GM12873 (cell line): ENCODE measurements at regions not wholly inside any gene's neighbourhood (a gene's known extent, or its start where the extent isn't known, plus 50 kb on each side); places are given as distances from the start of the nearest gene placed in this dataset.

Experiments used
- TF ChIP-seq, protein P1 (sequence below): IDR thresholded peaks from 2 replicates; pipeline ENCODE4 v1.5.1; 2012; ENCODE audit warnings: low read depth, mild to moderate bottlenecking, moderate library complexity, low read length, control low read depth; ENCODE audit not compliant: insufficient read depth; ENCODE audit errors: missing control alignments

DNA sequence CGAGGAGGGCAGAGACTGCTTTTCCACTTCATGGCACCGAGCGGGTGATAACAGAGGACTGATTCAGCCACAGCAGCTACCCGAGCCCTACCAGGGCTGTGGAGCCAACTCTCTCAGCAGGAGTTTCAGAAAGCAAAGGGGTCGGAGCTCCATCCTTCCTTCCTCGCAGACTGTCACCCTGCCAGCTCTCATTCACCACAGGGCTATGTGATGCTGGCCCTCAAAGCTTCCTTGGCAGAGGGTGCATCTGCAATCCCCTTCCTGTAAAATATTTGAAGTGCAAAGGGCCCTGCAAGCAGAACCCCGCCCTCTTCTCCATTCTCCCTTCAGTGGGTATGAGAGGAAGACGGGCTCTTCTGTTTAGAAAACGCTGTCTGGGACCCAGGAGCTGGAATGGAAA is 105.3 kb upstream of the LYZL2 start:
- TF ChIP-seq, protein P1, sequence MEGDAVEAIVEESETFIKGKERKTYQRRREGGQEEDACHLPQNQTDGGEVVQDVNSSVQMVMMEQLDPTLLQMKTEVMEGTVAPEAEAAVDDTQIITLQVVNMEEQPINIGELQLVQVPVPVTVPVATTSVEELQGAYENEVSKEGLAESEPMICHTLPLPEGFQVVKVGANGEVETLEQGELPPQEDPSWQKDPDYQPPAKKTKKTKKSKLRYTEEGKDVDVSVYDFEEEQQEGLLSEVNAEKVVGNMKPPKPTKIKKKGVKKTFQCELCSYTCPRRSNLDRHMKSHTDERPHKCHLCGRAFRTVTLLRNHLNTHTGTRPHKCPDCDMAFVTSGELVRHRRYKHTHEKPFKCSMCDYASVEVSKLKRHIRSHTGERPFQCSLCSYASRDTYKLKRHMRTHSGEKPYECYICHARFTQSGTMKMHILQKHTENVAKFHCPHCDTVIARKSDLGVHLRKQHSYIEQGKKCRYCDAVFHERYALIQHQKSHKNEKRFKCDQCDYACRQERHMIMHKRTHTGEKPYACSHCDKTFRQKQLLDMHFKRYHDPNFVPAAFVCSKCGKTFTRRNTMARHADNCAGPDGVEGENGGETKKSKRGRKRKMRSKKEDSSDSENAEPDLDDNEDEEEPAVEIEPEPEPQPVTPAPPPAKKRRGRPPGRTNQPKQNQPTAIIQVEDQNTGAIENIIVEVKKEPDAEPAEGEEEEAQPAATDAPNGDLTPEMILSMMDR = no peak

DNA sequence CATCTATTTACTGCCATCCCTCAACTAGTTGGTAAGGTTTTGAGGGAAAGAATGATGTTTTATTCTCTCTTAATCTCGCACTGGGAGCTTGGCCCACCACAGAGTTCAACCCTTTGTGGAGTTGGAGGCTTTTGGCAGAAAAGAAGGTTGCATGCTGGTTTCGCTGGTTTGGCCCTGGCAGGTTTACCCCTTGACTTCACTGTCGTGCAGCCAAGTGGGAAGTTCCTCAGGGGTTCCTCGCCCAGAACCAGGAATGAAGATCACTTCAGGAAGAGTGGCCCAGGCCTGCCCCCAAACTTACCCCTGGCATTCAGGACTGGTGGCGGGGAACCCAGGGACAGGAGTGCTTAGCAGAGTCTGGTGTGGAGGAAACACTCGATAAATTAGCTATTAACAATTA is 103.1 kb upstream of the LYZL2 start:
- TF ChIP-seq, protein P1 = no peak

DNA sequence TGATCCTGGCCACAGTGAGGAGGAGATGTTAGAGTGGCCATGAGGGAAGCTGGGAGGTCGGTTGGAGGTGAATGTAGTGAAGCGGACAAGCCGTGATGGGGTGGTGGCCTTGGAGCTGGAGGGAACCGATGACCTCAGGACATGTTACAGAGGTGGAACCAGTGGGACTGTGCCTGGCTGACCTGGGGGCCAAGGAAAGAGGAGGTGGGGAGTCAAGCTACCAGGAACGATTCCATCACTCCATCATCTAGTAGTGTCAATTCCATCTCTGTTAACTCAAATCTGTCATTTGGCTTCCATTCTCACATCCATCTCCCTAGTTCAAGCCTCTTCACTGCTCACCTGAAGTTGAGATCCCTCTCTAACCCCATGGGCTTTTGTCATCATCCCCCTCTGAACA is 102.4 kb upstream of the LYZL2 start:
- TF ChIP-seq, protein P1 = no peak

DNA sequence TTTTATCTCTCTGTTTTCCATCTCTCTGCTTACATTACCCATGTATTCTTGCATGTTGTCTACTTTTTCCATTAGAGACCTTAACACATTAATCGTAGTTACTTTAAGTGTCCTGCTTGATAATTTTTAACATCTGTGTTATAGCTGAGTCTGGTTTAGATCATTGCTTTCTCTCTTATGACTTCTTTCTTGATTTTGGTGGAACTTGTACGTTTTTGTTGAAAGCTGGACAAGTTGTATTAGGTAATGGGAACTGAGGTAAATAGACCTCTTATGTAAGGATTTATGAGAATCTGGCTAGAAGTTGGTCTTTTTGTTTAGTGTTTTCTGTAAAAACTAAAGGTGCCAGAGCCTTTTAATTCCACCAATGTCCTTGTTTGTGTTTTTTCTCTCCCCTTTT is 100.8 kb upstream of the LYZL2 start:
- TF ChIP-seq, protein P1 = no peak

DNA sequence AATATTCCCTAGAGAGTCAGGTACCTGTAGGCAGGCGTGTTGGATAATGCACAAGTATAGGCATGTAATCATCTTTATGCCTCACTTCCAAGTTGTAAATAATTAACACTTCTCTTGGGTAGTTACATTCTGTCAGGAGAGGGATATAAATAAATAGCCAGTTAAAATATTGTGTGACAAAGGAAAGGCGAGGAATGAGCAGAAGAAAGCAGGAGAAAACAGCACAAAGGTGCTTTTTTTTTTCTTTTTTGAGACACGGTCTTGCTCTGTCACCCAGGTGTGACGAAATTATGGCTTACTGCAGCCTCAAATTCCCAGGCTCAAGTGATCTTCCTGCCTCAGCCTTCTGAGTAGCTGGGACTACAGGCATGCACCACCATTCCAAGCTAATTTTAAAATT is 99.2 kb upstream of the LYZL2 start:
- TF ChIP-seq, protein P1 = no peak

DNA sequence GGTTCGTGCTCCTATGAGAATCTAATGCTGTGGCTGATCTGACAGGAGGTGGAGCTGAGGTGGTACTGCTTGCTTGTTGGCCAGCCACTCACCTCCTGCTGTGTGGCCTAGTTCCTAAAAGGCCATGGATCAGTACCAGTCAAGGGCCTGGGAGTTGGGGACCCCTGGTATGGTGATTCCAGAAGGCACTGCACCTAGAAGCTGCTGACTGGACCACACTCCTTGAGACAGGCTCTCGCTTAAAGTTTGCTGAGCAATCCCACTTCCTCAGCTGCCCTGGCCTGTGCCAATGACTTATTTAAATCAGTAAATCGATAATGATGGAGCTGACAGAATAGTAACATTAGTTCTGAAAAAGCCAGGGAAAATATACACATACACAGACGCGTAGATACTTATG is 98.6 kb upstream of the LYZL2 start:
- TF ChIP-seq, protein P1 = no peak

DNA sequence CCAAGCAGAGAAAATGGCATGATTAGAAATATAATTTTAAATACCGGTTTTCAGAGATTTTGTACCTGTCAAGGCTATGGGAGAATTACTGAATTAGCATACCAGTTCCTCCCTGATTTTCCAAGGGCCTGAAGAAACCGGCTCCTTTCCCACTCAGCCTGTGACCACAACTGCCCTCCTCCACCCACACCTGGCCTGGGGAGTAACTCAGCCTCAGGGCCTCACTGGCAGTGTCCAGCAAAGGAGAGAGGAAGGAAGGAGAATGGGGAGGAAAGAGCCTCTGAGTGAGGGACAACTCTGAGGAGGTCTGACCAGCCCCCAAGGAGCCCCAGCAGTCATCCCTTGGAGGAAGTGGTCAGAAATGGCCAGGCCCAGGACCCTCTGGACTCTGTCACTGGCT is 98.0 kb upstream of the LYZL2 start:
- TF ChIP-seq, protein P1 = no peak
